NCI-H2227 (cell line): ENCODE measurements at regions not wholly inside any gene's neighbourhood (a gene's known extent, or its start where the extent isn't known, plus 50 kb on each side); places are given as distances from the start of the nearest gene placed in this dataset.
A peak's percentile ranks its signal among the peaks of the same experiment; 100 is the strongest.

Source experiments
- DNase-seq: peaks from one replicate; lab custom pipeline; 2025; ENCODE audit not compliant: unreplicated experiment; lab: John Stamatoyannopoulos, UW

GRCh38 chr4:182048871-182049270 is 194.3 kb upstream of the TENM3 start:
- no peak for DNase-seq

DNA sequence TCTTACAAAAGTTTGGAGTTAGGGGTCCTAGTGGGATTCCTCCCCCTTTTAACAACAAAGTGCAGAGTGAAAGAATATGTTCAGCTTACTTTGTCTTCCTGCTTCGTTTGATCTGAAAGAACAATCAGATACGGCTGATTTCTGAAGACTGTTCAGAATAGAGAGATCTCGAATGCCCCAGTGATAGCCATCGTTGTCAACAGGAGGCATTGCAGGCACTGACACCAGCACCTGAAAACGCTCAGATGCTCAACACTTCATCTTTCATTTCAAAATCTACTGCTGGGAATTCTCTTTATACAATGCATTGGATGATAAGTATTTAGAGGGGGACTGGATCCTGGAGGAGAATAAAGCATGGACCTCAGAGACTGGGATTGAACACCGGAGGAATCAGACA is 186.3 kb upstream of the TENM3 start:
- DNase-seq, result no peak

- DNase-seq, result no peak
These were observed 180.7 kb upstream of the TENM3 start for GRCh38 chr4:182062458-182062857.

DNA sequence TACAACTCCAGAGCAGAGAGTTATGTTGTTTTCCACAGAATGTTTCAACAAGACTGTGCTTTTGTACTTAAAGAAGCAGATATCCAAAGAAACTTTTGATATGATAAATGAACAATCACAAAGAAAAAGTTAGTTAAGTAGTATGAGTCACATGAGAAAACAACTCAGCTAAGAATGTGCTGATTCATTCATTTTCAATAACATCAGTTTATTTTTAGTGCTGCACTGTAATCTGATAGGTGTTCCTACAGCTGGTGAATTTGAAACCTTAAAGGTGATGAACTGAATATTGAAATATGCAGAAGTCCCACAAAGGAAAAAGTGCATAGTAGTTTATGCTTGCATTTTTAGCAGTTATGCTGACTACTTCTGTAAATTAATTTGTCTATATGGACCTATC is 180.3 kb upstream of the TENM3 start:
- no peak for DNase-seq

DNA sequence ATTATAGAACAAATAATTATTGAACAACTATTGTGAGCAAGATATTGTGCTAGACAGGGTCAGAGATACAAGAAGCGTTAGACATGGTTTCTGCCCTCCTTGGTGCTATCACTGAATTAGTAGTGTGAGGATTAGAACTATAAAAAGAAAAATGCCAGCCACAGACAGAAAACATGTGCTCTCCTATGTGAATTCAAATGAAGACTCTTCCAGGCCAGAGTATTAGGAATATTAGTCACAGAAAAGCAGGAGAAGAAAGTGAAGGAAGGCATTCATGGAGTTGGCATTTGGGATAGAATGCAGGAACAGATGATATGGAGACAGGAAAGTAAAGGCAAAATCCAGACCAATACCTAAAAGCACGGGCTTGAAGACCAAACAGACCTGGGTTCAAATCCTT is 179.6 kb upstream of the TENM3 start:
- no peak for DNase-seq

DNA sequence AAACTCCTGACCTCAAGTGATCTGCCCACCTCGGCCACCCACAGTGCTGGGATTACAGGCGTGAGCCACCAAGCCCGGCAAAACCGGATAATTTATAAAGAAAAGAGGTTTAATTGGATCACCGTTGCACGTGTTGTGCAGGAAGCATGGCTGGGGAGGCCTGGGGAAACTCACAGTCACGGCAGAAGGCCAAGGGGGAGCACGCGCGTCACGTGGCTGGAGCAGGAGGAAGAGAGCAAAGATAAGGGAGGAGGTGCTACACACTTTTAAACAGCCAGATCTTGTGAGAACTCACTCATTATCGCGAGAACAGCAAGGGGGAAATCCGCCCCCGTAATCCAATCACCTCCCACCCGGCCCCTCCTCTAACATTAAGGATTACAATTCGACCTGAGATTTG is 177.9 kb upstream of the TENM3 start:
- DNase-seq, result no peak

GRCh38 chr4:182066037-182066436 is 177.2 kb upstream of the TENM3 start:
- no peak for DNase-seq

DNA sequence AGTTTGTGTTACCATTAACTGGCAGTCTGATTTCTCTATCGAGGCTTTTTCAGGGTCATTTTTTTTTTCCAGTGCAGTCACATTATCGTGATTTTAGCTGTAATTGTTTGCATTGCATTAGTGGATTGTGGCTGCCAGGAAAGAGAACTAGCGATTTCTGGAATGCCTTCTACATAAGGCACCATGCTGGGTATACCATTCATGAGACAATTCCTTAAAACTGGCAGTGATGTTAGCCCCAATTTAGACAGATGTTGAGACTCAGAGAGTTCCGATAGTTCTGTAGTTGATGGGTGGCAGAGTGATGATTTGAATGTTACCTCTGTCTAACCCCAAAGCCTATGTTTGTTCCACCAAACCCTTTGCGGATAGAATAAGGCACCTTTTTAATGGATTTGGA is 175.4 kb upstream of the TENM3 start:
- peak; percentile 8 for DNase-seq

- no peak for DNase-seq
These were observed 174.3 kb upstream of the TENM3 start for GRCh38 chr4:182068920-182069319.

DNA sequence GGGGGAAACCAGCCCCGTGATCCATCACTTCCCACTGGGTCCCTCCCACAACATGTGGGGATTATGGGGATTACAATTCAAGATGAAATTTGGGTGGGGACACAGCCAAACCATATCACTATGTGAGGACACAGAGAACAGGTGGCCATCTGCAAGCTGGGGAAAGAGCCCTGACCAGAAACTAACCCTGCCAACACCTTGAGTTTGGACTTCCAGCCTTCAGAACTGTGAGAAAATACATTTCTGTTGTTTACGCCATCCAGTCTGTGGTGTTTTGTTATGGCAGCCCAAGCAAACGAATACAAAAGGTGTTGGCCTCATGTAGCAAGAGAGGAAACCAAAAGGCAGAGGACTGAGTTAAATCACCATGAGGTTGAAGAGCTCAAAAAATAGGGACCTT is 169.9 kb upstream of the TENM3 start:
- DNase-seq, result no peak

DNA sequence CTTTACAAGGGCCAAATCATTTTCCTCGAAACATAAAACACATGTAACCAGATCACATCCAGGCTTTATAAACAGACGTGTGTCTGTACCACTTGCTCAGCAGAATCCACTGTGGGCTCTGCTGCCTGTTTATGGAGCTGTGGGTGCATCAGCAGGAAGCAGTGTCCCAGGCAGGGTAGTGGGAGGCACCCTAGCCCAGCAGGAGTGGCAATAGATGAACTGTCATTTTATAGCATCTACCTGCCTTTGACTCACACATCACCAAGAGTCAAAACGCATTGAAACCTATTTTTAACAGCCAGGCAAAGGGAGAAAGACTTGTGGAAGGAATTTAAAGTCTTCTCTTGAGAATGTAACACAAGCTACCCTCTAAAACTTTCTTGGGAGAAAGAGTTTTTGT is 169.1 kb upstream of the TENM3 start:
- DNase-seq, result no peak

GRCh38 chr4:182074810-182075209 is 168.4 kb upstream of the TENM3 start:
- DNase-seq, result no peak

- no peak for DNase-seq
These were observed 160.3 kb upstream of the TENM3 start for GRCh38 chr4:182082910-182083309.

GRCh38 chr4:182083671-182084410 is 159.4 kb upstream of the TENM3 start:
- peak; percentile 6 for DNase-seq

DNA sequence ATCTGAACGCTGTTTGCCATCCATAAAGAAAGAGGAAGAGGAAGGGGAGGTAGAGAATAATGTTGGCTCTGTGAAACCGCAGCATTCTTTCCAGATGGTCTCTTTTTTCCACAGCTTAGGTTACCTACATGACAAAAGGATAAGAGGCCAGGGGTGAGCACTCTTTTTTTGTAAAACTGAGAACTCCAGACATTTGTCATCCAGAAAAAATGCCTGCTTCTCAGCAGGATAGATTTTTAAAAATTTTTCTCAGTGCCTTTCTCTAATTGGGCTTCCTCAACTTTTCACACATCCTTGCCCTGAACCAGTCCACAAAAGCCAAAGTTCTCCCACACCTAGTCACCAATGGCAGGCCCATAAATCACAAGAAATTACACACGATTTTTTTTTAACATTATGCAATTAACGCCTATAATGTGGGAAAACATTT is 158.1 kb upstream of the TENM3 start:
- DNase-seq, result no peak

- DNase-seq, result no peak
These were observed 153.9 kb upstream of the TENM3 start for GRCh38 chr4:182089326-182089725.

GRCh38 chr4:182090186-182090585 is 153.0 kb upstream of the TENM3 start:
- no peak for DNase-seq

GRCh38 chr4:182091128-182091527 is 152.1 kb upstream of the TENM3 start:
- no peak for DNase-seq

DNA sequence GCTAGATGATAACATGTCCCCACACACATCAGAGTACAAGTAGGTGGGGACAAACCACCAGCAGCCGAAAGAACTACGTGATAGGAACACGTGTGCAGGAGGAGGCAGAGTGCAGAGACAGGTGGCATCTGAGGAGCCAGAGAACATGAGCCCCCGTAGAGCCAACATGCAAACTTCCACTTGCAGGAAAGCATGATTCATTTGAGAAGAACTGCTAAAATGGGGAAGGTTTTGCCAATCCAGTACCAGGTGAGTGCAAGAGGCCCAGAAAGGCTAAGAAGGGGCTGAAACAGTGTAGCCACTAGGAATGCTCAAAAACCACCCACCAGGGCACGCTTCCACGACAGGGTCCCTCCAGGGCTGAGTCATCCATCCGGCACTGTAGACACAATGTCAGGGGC is 149.8 kb upstream of the TENM3 start:
- DNase-seq, result no peak

- no peak for DNase-seq
These were observed 149.3 kb upstream of the TENM3 start for GRCh38 chr4:182093935-182094334.

DNA sequence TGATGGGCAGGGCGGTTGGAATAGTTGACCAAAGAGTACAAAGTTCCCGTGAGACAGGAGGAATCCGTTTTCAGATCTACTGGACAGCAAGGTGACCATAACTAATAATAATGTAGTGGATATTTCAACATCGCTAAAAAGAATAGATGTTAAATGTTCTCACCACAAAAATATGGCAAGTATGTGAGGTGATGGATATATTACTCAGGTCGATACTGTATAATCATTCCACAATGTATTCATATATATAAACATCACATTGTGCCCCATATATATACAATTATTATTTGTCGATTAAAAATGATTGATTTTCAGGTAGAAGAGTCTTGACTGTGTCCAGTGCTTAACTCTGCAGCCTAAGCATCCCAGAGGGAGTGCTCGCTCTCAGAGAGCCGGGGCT is 141.6 kb upstream of the TENM3 start:
- no peak for DNase-seq

DNA sequence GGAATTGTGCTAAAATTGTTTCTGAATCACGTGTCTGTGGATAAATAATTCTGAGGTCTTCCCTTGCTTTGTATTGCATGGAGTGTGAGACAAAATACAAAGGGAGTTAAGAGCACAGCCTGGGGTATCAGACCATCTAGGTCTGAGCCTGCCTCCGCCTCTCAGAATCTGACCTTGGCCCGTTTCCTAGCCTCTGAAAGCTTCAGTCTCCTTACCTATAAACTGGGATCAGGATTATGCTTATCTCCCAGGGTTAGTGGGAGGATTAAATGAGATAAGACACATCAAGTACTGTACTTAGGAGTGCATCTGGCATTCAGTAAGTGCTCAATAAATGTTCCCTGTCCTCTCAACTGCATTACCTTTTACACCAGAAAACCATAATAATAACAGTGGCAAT is 140.6 kb upstream of the TENM3 start:
- no peak for DNase-seq

GRCh38 chr4:182103614-182104319 is 139.4 kb upstream of the TENM3 start:
- DNase-seq, result no peak
